ENCODE measurements at regions not wholly inside any gene's neighbourhood (a gene's known extent, or its start where the extent isn't known, plus 50 kb on each side); places are given as distances from the start of the nearest gene placed in this dataset.

GRCh38 chr11:19458721-19459120 is 218.0 kb upstream of the E2F8 start:
- DNase-seq (ENCODE audit: low read depth) = no peak
- H3K4me3 ChIP-seq (replicated peaks; ENCODE audit: low read depth, low read length) = no peak overlapping the region
- TF ChIP-seq CTCF (IDR thresholded peaks at IDR 0.05; ENCODE audit: low read length, missing control alignments) = no peak

GRCh38 chr11:19458231-19458630 is 217.5 kb upstream of the E2F8 start:
- DNase-seq (ENCODE audit: low read depth) = peak; percentile 55
- no peak overlapping the region for H3K4me3 ChIP-seq (replicated peaks; ENCODE audit: low read depth, low read length)
- no peak for TF ChIP-seq CTCF (IDR thresholded peaks at IDR 0.05; ENCODE audit: low read length, missing control alignments)

- peak; percentile 94 for DNase-seq (ENCODE audit: low read depth)
- no peak overlapping the region for H3K4me3 ChIP-seq (replicated peaks; ENCODE audit: low read depth, low read length)
- no peak for TF ChIP-seq CTCF (IDR thresholded peaks at IDR 0.05; ENCODE audit: low read length, missing control alignments)
Measured at GRCh38 chr11:19455731-19456130, 215.0 kb upstream of the E2F8 start.

GRCh38 chr11:19453651-19454257 is 213.0 kb upstream of the E2F8 start:
- H3K4me3 ChIP-seq (replicated peaks; ENCODE audit: low read depth, low read length) = no peak overlapping the region
- TF ChIP-seq CTCF (IDR thresholded peaks at IDR 0.05; ENCODE audit: low read length, missing control alignments) = no peak
- peak; percentile 87 for DNase-seq (ENCODE audit: low read depth)

GRCh38 chr11:19451609-19452008 is 210.9 kb upstream of the E2F8 start:
- no peak overlapping the region for H3K4me3 ChIP-seq (replicated peaks; ENCODE audit: low read depth, low read length)
- no peak for DNase-seq (ENCODE audit: low read depth)
- TF ChIP-seq CTCF (IDR thresholded peaks at IDR 0.05; ENCODE audit: low read length, missing control alignments) = no peak

- no peak for TF ChIP-seq CTCF (IDR thresholded peaks at IDR 0.05; ENCODE audit: low read length, missing control alignments)
- no peak for DNase-seq (ENCODE audit: low read depth)
- no peak overlapping the region for H3K4me3 ChIP-seq (replicated peaks; ENCODE audit: low read depth, low read length)
Measured at GRCh38 chr11:19450282-19450681, 209.5 kb upstream of the E2F8 start.

- H3K4me3 ChIP-seq (replicated peaks; ENCODE audit: low read depth, low read length) = no peak overlapping the region
- TF ChIP-seq CTCF (IDR thresholded peaks at IDR 0.05; ENCODE audit: low read length, missing control alignments) = no peak
- no peak for DNase-seq (ENCODE audit: low read depth)
Measured at GRCh38 chr11:19448651-19449050, 207.9 kb upstream of the E2F8 start.
